Fibroblast of skin of back (primary cell): ENCODE measurements at regions not wholly inside any gene's neighbourhood (a gene's known extent, or its start where the extent isn't known, plus 50 kb on each side); places are given as distances from the start of the nearest gene placed in this dataset.

Experiments used
- DNase-seq: peaks from one replicate; pipeline ENCODE4 v3.0.0-alpha.2; 2013

DNA sequence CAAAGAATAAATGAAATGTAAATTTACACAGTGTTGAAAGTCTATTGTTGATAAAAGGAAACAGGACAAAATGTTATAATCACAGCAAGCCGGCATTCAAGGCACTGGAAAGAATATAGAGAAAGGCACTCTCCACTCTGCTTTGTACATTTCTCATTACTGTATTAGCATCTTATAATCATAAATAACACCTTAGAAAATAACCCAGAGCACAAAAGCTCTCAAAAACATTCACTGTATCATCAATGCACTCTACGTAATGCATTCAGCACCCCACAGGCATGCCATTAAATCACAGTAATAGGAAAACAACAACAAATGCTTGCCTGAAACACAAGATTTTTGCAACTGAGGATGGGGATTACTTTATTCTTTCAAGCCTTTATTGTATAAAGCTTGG, 75.3 kb upstream of the TRPC3 start:
- DNase-seq, result no peak

DNA sequence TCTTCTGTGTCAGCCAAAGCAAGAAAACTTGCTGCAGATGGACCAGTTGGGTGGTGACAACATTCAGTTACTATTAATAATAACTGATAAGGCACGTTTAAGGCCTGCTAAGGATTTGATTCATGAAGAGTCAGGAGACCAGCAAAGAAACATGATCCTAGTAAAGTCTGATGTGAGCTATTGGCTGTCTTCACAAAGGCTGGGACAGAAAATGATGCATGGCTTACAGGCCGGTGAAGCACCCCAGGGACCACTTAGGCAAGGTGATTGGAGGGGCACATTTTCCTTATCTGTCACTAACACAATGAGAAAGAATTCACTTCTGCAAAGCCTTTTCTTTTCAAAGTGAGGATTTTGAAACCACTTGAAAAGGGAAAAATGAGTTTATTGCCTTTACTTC, 65.4 kb upstream of the TRPC3 start:
- DNase-seq, result no peak

DNA sequence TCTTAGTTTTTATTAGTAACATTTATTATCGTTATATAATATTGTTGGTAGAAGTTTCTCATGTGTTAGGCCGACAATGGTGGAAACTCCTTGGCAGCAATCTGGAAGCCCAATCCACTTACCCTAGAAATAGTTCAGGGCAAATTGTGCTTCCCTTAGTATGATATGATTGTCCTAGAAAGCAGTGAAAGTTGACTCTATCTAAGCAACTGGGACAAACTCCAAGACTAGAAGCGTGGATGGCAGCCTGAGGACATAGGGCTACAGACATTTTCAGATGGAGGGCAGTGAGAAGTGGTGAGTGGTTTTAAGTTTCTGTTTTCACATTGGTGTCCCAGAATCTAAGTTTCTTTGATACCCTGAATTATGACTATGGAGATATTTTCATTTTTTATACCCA, 63.3 kb upstream of the TRPC3 start:
- no peak for DNase-seq

GRCh38 chr4:122012735-122013134, 60.9 kb upstream of the TRPC3 start:
- DNase-seq, result peak; percentile 46

DNA sequence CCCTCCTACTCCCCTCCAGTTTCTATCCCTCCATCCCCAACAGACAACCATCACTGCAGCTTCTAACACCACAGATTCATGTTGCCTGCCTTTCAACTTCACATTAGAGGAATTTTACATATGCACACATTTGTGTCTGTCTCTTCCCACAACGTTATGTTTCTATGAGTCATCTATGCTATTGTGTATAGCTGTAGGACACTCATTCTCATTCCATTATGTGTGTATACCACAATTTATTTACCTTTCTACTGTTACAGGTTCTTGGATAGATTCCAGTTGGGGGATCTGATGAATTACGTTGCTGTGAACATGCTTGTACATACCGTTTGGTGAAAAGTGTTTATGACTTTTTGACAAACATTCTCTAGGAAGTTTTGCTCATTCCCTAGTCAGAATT, 58.8 kb upstream of the TRPC3 start:
- peak; percentile 57 for DNase-seq

DNA sequence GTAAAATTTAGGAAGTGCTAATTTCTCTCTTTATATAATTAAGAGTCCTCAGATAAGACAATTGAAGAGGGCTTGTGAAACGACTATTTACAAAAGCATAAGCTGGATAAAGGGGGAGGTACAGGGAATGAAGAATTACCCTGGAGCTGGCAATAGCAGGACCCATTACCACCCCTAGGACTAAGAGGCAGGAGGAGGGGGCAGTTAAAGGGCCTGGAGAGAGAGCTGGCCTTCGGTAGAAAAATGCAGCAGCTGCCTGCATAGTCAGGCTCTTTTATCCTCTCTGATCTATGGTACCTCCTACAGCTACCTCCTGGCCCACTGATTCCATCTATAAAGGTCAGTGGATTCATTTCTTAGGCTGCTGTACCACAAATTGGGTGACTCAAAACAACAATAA, 57.7 kb upstream of the TRPC3 start:
- no peak for DNase-seq

DNA sequence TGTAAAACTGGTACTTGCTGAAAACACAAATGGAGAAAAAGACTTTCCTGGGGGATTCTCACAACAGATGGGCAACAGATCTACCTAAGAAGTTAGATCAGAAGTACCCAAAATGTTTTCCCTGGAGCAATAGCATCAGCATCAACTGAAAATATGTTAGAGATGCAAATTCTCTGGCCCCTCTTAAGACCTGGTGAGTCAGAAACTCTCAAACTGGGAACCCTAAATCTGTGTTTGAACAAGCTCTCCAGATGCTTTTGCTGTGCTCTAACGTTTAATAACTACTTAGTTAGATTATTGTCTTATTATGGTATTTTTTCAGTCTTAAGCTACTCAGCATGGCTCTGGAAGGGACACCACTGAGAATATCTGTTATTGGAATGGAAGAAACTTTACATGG, 55.2 kb upstream of the TRPC3 start:
- DNase-seq, result no peak

GRCh38 chr4:122005064-122005755, 53.4 kb upstream of the TRPC3 start:
- DNase-seq, result peak; percentile 59

DNA sequence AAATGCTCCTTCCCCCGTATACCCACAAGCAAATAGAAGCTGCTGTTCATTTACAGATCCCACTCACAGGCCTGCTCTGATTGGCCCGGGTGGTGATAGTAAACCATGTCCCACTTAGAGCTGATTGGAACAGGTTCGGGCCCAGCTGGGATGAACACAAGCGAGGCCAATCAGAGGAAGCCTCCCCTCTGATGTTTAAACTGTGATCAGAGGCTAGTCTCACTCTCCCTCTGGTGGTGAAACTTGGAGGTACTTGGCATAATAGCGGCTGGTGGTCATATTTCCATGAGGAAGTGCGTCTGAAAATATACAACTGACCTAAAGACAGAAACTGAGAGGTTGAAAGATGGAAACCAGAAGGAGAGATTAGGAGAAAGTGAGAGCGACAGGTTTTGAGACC, 51.5 kb upstream of the TRPC3 start:
- peak; percentile 28 for DNase-seq
